Hepatocyte (in vitro differentiated cells): ENCODE measurements at regions not wholly inside any gene's neighbourhood (a gene's known extent, or its start where the extent isn't known, plus 50 kb on each side); places are given as distances from the start of the nearest gene placed in this dataset.

ENCODE experiments used
- DNase-seq: peaks from one replicate; pipeline ENCODE4 v3.0.0-alpha.2; 2016; ENCODE audit warnings: low spot score
- H2AFZ ChIP-seq: fragments of 200-600 bp; sonication (generic); 2 replicates; pipeline ENCODE4 v1.6.0; 2016; ENCODE audit warnings: antibody characterized with exemption, mild to moderate bottlenecking
- H3K27ac ChIP-seq: fragments of 200-600 bp; sonication (generic); 2 replicates; pipeline ENCODE4 v1.5.1; 2016; ENCODE audit warnings: mild to moderate bottlenecking
- H3K27me3 ChIP-seq: fragments of 200-600 bp; sonication (generic); 2 replicates; pipeline ENCODE4 v1.6.1; 2016
- H3K36me3 ChIP-seq: fragments of 200-600 bp; sonication (generic); replicated peaks from 2 replicates; pipeline ENCODE4 v1.5.1; 2016; ENCODE audit warnings: low read depth; ENCODE audit not compliant: insufficient read depth
- H3K4me1 ChIP-seq: fragments of 200-600 bp; sonication (generic); 2 replicates; pipeline ENCODE4 v1.5.1; 2016; ENCODE audit warnings: mild to moderate bottlenecking, moderate library complexity; ENCODE audit not compliant: insufficient read depth
- H3K4me2 ChIP-seq: fragments of 200-600 bp; sonication (generic); 2 replicates; pipeline ENCODE4 v1.6.0; 2016
- H3K4me3 ChIP-seq: fragments of 200-600 bp; sonication (generic); 2 replicates; pipeline ENCODE4 v1.5.1; 2016; ENCODE audit warnings: mild to moderate bottlenecking
- H3K79me2 ChIP-seq: fragments of 200-600 bp; sonication (generic); 2 replicates; pipeline ENCODE4 v1.6.0; 2017; ENCODE audit warnings: mild to moderate bottlenecking
- H3K9me2 ChIP-seq: fragments of 200-600 bp; sonication (generic); replicated peaks from 2 replicates; pipeline ENCODE4 v1.6.0; 2017; ENCODE audit warnings: mild to moderate bottlenecking; ENCODE audit not compliant: insufficient read depth
- H3K9me3 ChIP-seq: fragments of 200-600 bp; sonication (generic); 2 replicates; pipeline ENCODE4 v1.5.1; 2016; ENCODE audit warnings: low read depth, mild to moderate bottlenecking
- H4K20me1 ChIP-seq: fragments of 200-600 bp; sonication (generic); 2 replicates; pipeline ENCODE4 v1.6.0; 2016; ENCODE audit warnings: mild to moderate bottlenecking; ENCODE audit not compliant: insufficient read depth, poor library complexity, severe bottlenecking
- EZH2 ChIP-seq: fragments of 200-600 bp; sonication (generic); IDR thresholded peaks from 2 replicates; pipeline ENCODE4 v1.6.1; 2016; ENCODE audit warnings: antibody characterized with exemption, mild to moderate bottlenecking, borderline replicate concordance
- EZH2phosphoT487 ChIP-seq: fragments of 200-600 bp; sonication (generic); IDR thresholded peaks from one replicate; pipeline ENCODE4 v1.6.1; 2018; ENCODE audit warnings: antibody characterized with exemption, mild to moderate bottlenecking, low read depth, moderate library complexity; ENCODE audit not compliant: unreplicated experiment, severe bottlenecking
- WGBS: methylation state at CpG from one replicate; pipeline ENCODE4 v1.1.6; 2016; ENCODE audit warnings: low lambda C conversion rate; ENCODE audit errors: missing lambda C conversion rate; 5-methylcytosine and 5-hydroxymethylcytosine counted together
- TF ChIP-seq, protein P1 (sequence below): fragments of 200-600 bp; sonication (generic); IDR thresholded peaks from 2 replicates; pipeline ENCODE4 v1.5.1; 2016; ENCODE audit warnings: antibody characterized with exemption, mild to moderate bottlenecking; ENCODE audit not compliant: poor library complexity

DNA sequence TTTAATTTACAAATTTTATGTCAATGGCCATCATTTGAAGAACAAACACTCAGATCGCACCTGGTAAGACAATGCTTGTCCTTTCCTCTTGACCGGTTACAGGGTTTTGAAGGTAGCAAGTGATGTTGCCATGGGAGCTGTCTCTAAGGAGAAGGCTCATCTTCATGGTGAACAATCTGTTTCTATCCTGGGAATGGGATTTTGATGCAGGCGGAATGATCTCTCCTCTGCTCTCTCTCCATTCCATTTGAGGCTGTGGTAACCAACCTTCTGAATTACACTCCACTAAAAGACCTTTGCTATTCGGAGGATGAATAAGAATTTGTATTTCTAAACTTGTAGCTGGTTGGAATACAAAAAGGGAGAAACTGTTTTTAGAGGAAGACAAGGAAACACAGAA lies 57.9 kb upstream of the SLC5A9 start:
- no peaks in the 10 kb centered on the region for H3K9me3 ChIP-seq
- H3K36me3 ChIP-seq = no peaks in the 10 kb centered on the region
- WGBS = 94% methylated on average over 4 of the region's 4 CpGs
- TF ChIP-seq, protein P1, sequence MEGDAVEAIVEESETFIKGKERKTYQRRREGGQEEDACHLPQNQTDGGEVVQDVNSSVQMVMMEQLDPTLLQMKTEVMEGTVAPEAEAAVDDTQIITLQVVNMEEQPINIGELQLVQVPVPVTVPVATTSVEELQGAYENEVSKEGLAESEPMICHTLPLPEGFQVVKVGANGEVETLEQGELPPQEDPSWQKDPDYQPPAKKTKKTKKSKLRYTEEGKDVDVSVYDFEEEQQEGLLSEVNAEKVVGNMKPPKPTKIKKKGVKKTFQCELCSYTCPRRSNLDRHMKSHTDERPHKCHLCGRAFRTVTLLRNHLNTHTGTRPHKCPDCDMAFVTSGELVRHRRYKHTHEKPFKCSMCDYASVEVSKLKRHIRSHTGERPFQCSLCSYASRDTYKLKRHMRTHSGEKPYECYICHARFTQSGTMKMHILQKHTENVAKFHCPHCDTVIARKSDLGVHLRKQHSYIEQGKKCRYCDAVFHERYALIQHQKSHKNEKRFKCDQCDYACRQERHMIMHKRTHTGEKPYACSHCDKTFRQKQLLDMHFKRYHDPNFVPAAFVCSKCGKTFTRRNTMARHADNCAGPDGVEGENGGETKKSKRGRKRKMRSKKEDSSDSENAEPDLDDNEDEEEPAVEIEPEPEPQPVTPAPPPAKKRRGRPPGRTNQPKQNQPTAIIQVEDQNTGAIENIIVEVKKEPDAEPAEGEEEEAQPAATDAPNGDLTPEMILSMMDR = no peak
- no peak for TF ChIP-seq EZH2phosphoT487
- no peak for TF ChIP-seq EZH2
- no peaks in the 10 kb centered on the region for H3K27me3 ChIP-seq
- no peak overlapping the region for H3K4me3 ChIP-seq
- no peak for DNase-seq
- H3K4me2 ChIP-seq = no peak overlapping the region
- H3K4me1 ChIP-seq = no peaks in the 10 kb centered on the region
- no peaks in the 10 kb centered on the region for H4K20me1 ChIP-seq
- H2AFZ ChIP-seq = no peak overlapping the region
- no peaks in the 10 kb centered on the region for H3K9me2 ChIP-seq
- H3K79me2 ChIP-seq = no peaks in the 10 kb centered on the region
- H3K27ac ChIP-seq = no peak overlapping the region

DNA sequence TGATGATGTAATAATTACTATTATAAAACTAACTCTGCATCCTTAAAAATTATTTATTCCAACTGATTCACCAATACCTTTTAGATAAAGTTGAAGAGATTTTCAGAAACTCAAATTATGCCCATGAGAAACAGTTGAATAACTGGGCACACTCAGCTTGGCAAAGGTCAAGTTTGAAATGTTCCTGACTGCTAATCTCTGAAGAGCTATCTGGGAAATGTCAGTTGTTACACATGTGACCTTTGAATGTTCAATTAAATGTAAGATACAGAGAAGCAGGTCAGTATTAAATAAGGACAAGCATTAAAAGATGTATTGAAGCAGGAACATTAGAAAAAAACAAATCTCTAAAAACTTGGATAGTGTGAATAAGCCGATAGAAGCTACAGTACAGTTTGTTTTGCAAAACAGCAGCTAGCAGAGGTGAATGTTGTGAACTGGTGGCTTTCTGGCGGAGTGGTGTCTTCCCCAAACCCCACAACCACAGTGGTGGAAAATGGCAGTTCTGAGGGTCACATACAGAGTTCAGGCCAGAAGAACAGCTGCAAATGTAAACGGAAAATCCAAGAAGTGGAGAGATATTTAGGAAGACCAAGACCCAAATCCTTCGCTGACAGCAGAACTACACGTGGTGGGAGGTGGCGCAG lies 61.9 kb upstream of the SLC5A9 start:
- Histone ChIP-seq H3K27me3 (no peaks in the 10 kb centered on the region), H3K4me3 (no peak overlapping the region), H2AFZ (no peak overlapping the region), H3K27ac (no peak overlapping the region), H3K4me2 (no peak overlapping the region), H3K9me2 (no peaks in the 10 kb centered on the region), H4K20me1 (no peaks in the 10 kb centered on the region), H3K9me3 (no peaks in the 10 kb centered on the region), H3K79me2 (no peaks in the 10 kb centered on the region), H3K4me1 (no peaks in the 10 kb centered on the region), H3K36me3 (no peaks in the 10 kb centered on the region)
- 85% methylated on average over 6 of the region's 6 CpGs for WGBS
- no peak for DNase-seq
- TF ChIP-seq EZH2 (no peak), EZH2phosphoT487 (no peak)
- TF ChIP-seq, protein P1 = no peak

DNA sequence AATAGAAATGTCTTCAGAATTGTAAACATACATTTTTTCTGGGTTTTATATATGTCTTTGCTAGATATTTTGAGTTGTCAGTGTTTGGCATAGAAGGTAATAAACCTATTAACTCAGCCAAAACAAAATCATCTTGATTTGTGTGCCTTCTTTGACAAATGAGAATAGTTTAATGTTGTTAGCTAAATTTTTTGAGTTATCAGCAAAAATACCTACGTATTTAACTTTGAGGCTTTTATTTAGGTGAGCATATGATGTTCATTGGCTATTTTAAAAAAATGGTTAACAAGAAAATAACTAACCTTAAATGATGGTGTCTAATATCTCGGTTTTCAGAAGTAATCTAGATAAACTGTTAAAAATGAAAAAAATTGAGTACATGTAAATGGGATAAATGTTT lies 83.2 kb upstream of the SLC5A9 start:
- Histone ChIP-seq H2AFZ (no peak overlapping the region), H3K4me3 (no peak overlapping the region), H3K4me1 (no peaks in the 10 kb centered on the region), H3K27me3 (no peaks in the 10 kb centered on the region), H3K27ac (no peak overlapping the region), H4K20me1 (no peaks in the 10 kb centered on the region), H3K36me3 (no peaks in the 10 kb centered on the region), H3K9me3 (no peaks in the 10 kb centered on the region), H3K9me2 (no peaks in the 10 kb centered on the region), H3K4me2 (no peak overlapping the region), H3K79me2 (no peaks in the 10 kb centered on the region)
- TF ChIP-seq EZH2 (no peak), EZH2phosphoT487 (no peak)
- TF ChIP-seq, protein P1 = no peak
- DNase-seq = no peak
- 79% methylated on average over 2 of the region's 2 CpGs for WGBS
